GM18861 (cell line): ENCODE measurements at regions not wholly inside any gene's neighbourhood (a gene's known extent, or its start where the extent isn't known, plus 50 kb on each side); places are given as distances from the start of the nearest gene placed in this dataset.

ENCODE experiments used
- ATAC-seq: cut with Tn5 transposase; IDR thresholded peaks from one replicate; pipeline ENCODE4 v1.9.1; 2021; ENCODE audit not compliant: unreplicated experiment

GRCh38 chr20:24077145-24077544 is 88.6 kb upstream of the GGTLC1 start:
- no peak for ATAC-seq

GRCh38 chr20:24070679-24071078 is 82.1 kb upstream of the GGTLC1 start:
- no peak for ATAC-seq

- ATAC-seq, result no peak
Observed at GRCh38 chr20:24066076-24066700, 77.6 kb upstream of the GGTLC1 start.

GRCh38 chr20:24064915-24065314 is 76.3 kb upstream of the GGTLC1 start:
- ATAC-seq, result no peak

GRCh38 chr20:24064092-24064491 is 75.5 kb upstream of the GGTLC1 start:
- no peak for ATAC-seq

GRCh38 chr20:24063100-24063499 is 74.5 kb upstream of the GGTLC1 start:
- ATAC-seq, result no peak

GRCh38 chr20:24060851-24061590 is 72.4 kb upstream of the GGTLC1 start:
- ATAC-seq, result no peak

GRCh38 chr20:24059174-24059573 is 70.6 kb upstream of the GGTLC1 start:
- no peak for ATAC-seq

- no peak for ATAC-seq
Observed at GRCh38 chr20:24056491-24056890, 67.9 kb upstream of the GGTLC1 start.

- no peak for ATAC-seq
Observed at GRCh38 chr20:24052599-24053275, 64.2 kb upstream of the GGTLC1 start.

GRCh38 chr20:24051160-24051559 is 62.6 kb upstream of the GGTLC1 start:
- ATAC-seq, result no peak

GRCh38 chr20:24050119-24050518 is 61.5 kb upstream of the GGTLC1 start:
- ATAC-seq, result no peak

- no peak for ATAC-seq
Observed at GRCh38 chr20:24049081-24049480, 60.5 kb upstream of the GGTLC1 start.

- no peak for ATAC-seq
Observed at GRCh38 chr20:24048024-24048611, 59.5 kb upstream of the GGTLC1 start.

GRCh38 chr20:24046888-24047287 is 58.3 kb upstream of the GGTLC1 start:
- ATAC-seq, result no peak

GRCh38 chr20:24045621-24046318 is 57.2 kb upstream of the GGTLC1 start:
- ATAC-seq, result no peak

- no peak for ATAC-seq
Observed at GRCh38 chr20:24043294-24043693, 54.7 kb upstream of the GGTLC1 start.

- no peak for ATAC-seq
Observed at GRCh38 chr20:24042646-24043045, 54.1 kb upstream of the GGTLC1 start.

- ATAC-seq, result no peak
Observed at GRCh38 chr20:24040896-24041459, 52.4 kb upstream of the GGTLC1 start.

- no peak for ATAC-seq
Observed at GRCh38 chr20:24039196-24039595, 50.6 kb upstream of the GGTLC1 start.
